ENCODE measurements at regions not wholly inside any gene's neighbourhood (a gene's known extent, or its start where the extent isn't known, plus 50 kb on each side); places are given as distances from the start of the nearest gene placed in this dataset.

DNA sequence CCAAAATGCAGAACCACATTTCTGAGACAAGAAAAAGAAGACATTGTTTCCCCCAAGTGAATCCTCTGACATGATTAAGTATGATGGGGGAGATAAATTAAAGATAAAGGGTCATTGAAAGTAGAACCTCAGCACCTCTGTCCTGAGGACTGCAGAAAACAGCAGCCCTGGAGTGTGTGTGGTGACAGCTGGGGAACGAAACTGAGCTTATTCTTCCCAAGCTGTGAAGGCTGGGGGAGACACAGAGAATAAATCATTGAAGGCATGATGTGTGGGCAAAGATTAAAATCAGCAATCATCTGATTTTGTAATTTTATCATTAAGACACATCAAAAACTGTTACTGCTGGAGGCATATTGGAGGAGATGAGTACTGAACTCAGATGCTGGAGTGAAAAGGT, 67.5 kb upstream of the GPR6 start:
- TF ChIP-seq CTCF (IDR thresholded peaks at IDR 0.05; ENCODE audit: borderline replicate concordance, extremely low read depth, low read length, poor library complexity, severe bottlenecking): no peak
- TF ChIP-seq EZH2 (IDR thresholded peaks at IDR 0.05; ENCODE audit: borderline replicate concordance, low read depth, low read length, severe bottlenecking): no peak

Data from DND-41 (cell line).